Heart left ventricle (tissue), 16 donors: ENCODE measurements at regions not wholly inside any gene's neighbourhood (a gene's known extent, or its start where the extent isn't known, plus 50 kb on each side); places are given as distances from the start of the nearest gene placed in this dataset.

ENCODE experiments used
- ATAC-seq, 4 donors: fragments of 200-7000 bp; cut with Tn5 transposase; one replicate each; pipeline ENCODE4 v1.9.1; 2020 to 2022; ENCODE audit warnings: moderate library complexity in 4 of 4, mild to moderate bottlenecking in 3 of 4, moderate number of reproducible peaks in 1 of 4
- DNase-seq, 5 donors: peaks; one replicate each; pipeline ENCODE4 v3.0.0-alpha.2; 2020
- H3K27ac ChIP-seq, 12 donors: fragments of 200-600 bp; sonication (generic) in 4 of 12; one replicate each; pipeline versions ENCODE4 v1.5.0 to v1.8.0; 2016 to 2022; ENCODE audit warnings: mild to moderate bottlenecking in 2 of 12
- H3K27me3 ChIP-seq, 9 donors: fragments of 200-600 bp; sonication (generic) in 2 of 9; one replicate each; pipeline versions ENCODE4 v1.5.1 to v1.8.0; 2016 to 2022; ENCODE audit warnings: mild to moderate bottlenecking in 3 of 9
- H3K36me3 ChIP-seq, 9 donors: fragments of 200-600 bp; sonication (generic) in 2 of 9; one replicate each; pipeline versions ENCODE4 v1.5.0 to v1.8.0; 2018 to 2022; ENCODE audit warnings: mild to moderate bottlenecking in 2 of 9
- H3K4me1 ChIP-seq, 12 donors: fragments of 200-600 bp; sonication (generic) in 4 of 12; one replicate each; pipeline versions ENCODE4 v1.5.0 to v1.8.0; 2016 to 2022; ENCODE audit warnings: mild to moderate bottlenecking in 3 of 12
- H3K4me3 ChIP-seq, 12 donors: fragments of 200-600 bp; sonication (generic) in 4 of 12; one replicate each; pipeline versions ENCODE4 v1.5.0 to v1.8.0; 2017 to 2022; ENCODE audit warnings: mild to moderate bottlenecking in 9 of 12, moderate library complexity in 4 of 12
- H3K9me3 ChIP-seq, 12 donors: fragments of 200-600 bp; sonication (generic) in 4 of 12; one replicate each; pipeline versions ENCODE4 v1.5.0 to v1.8.0; 2016 to 2022; ENCODE audit warnings: mild to moderate bottlenecking in 1 of 12
- POLR2A ChIP-seq, 2 donors: fragments of 450-650 bp; IDR thresholded peaks; one replicate each; pipeline ENCODE4 v1.6.1; 2017; ENCODE audit warnings: antibody characterized with exemption in 2 of 2, mild to moderate bottlenecking in 2 of 2, moderate library complexity in 2 of 2
- WGBS, 4 donors: extraction: QIAGEN DNeasy Blood & Tissue Kit in 2 of 4; methylation state at CpG; one replicate each; pipeline versions ENCODE4 v1.1.5 to v1.1.7; 2013 to 2018; 5-methylcytosine and 5-hydroxymethylcytosine counted together
- intact Hi-C, 10 donors: fragments of 100-400 bp; cut with DNase I; formaldehyde crosslinking; loops; one replicate each; pipeline versions ENCODE4 v1.11.1 to v1.14.2; 2022
- TF ChIP-seq, protein P1 (sequence below), 12 donors: fragments of 200-600 bp; sonication (generic) in 4 of 12; IDR thresholded peaks; one replicate each; pipeline versions ENCODE4 v1.5.0 to v1.8.0; 2018 to 2022; ENCODE audit warnings: antibody characterized with exemption in 12 of 12, mild to moderate bottlenecking in 5 of 12
- donor health status: ischemic (EF 13 %, LVEDD 7.1; RV severe dilation, severe dysfunction).
- donor health status: healthy with polysubstance abuse.
- donor health status: DM: no; HTN: yes; CAD: no.
- donor health status: DM: no; HTN: no; CAD: no.
- donor health status: ischemic (EF 25% LVEDD 6.9; RV normal size, moderate dysfunction).
- donor health status: ischemic (EF 25% LVEDD 5.7; RV mildly dilated, moderate dysfunction).
- donor health status: healthy.
- donor health status: DM: yes; HTN: yes; CAD: no.
- donor health status: ischemic (EF 35%, LVEDD 5.7; RV mildly dilated, moderate dysfunction).
- donor health status: nonischemic (EF 11% LVEDD 7.7; RV severe dilation, severe dysfunction).
- donor health status: DM: yes; HTN: yes; CAD: no.
- donor health status: PGD.
- donor health status: ischemic (EF 29% LVEDD 5.4; RV normal size, mild dysfunction).
- donor health status: nonischemic (EF 23%, LVEDD 6.1; RV moderate dilation, normal function).

DNA sequence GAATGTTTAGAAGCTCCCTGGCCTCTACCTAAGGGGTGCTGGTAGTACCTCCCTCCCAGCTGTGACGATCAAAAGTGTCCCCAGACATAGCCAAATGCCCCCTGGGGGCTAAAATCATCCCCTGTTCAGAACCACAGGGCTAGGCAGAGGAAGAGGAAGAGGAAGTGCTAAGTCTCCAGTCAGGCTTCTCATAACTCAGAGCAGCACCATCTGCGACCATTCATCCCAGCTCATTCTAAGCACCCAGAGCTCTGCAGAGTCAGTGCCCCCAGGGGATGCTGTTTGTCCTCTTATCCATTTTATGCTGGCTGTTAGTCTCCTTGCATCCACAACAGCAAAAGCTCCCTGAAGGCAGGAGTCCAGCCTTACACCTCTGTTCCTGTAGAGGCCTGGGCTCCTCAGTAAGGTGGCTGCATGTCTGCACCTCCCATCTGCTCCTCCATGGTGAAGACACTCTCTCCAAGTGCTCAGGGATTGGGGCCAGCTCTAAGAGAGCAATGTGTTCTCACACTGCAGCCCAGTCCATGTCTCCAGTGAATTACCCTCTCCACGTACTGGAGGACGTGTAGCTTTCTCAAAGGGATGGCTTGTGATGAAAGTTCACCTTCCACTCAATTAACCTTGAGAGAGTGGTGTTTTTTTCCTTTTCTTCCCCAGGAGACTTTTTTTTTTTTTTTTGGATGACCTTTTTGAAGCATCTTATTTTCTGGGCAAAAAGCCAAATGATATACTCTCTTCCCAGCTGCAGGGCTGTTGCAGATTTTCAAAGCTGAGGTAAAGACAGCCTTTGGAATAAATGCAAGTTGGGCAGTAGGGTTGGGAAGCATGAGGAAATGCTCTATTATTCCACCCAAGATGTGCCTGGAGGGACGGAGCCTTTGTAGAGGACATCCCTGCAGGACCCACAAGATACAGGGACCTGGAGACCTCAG, 158.9 kb upstream of the SLC14A2 start:
- 39 to 55% (median 44%) methylated on average over 5 of the region's 5 CpGs for WGBS, 4 donors
- H3K4me3 ChIP-seq: no peak overlapping the region
- H3K27ac ChIP-seq: peak overlapping the region in 1 of 12 donors; percentile 43
- peak in 3 of 5 donors; percentile 18 to 67 (median 55) for DNase-seq
- no peaks in the 10 kb centered on the region for H3K27me3 ChIP-seq
- H3K36me3 ChIP-seq: no peaks in the 10 kb centered on the region
- intact Hi-C loops: no loop called here
- TF ChIP-seq, protein P1, sequence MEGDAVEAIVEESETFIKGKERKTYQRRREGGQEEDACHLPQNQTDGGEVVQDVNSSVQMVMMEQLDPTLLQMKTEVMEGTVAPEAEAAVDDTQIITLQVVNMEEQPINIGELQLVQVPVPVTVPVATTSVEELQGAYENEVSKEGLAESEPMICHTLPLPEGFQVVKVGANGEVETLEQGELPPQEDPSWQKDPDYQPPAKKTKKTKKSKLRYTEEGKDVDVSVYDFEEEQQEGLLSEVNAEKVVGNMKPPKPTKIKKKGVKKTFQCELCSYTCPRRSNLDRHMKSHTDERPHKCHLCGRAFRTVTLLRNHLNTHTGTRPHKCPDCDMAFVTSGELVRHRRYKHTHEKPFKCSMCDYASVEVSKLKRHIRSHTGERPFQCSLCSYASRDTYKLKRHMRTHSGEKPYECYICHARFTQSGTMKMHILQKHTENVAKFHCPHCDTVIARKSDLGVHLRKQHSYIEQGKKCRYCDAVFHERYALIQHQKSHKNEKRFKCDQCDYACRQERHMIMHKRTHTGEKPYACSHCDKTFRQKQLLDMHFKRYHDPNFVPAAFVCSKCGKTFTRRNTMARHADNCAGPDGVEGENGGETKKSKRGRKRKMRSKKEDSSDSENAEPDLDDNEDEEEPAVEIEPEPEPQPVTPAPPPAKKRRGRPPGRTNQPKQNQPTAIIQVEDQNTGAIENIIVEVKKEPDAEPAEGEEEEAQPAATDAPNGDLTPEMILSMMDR (IDR thresholded peaks at IDR 0.05): no peak
- no peak for TF ChIP-seq POLR2A (IDR thresholded peaks at IDR 0.05)
- H3K4me1 ChIP-seq: peaks cover 0 to 9% (median 0%) of the 10 kb centered on the region in 12 donors
- ATAC-seq: peak; percentile 51 to 81 (median 62)
- no peaks in the 10 kb centered on the region for H3K9me3 ChIP-seq

DNA sequence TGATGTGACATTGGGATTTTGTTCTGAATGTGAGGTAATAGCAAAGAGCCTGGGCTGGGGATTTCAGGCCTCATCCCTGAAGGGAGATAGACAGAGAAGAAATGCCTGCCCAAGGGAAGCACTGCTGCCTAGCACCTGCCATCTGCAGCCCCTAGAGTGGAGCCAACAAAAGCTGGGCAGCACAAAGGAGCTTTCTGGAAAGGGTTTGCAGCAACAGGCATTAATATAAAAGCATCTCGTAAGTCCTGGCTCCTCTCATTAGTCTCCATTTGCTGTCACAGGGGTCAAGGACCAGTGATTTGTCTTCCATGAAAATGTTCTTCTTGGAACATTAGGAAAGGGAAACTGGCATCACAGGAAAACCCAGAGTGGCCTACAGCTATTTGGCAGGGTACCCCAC, 157.2 kb upstream of the SLC14A2 start:
- TF ChIP-seq POLR2A (IDR thresholded peaks at IDR 0.05): no peak
- TF ChIP-seq, protein P1 (IDR thresholded peaks at IDR 0.05): no peak
- no peak for ATAC-seq
- intact Hi-C loops: no loop called here

DNA sequence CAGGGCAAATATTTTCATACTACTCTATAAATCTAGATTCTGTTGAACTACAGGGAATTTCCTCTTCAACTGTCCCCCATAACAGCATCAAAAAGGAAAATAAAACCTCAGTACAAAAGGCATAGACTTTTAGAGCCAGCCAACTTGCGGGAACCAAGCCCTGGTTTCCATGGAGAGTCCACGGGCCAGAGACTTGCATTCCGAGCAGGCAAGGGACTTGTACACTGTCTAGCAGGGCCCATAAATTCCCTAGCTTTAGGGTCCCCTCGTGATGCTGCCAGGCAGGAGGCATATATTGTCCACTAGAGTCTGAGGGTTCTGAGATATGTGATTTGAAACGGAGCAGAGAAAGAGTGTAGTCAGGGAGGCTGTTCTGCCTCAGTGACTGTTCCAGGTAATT, 153.1 kb upstream of the SLC14A2 start:
- WGBS, 4 donors: 82 to 88% (median 85%) methylated on average over 5 of the region's 5 CpGs
- ATAC-seq: no peak
- TF ChIP-seq POLR2A (IDR thresholded peaks at IDR 0.05): no peak
- TF ChIP-seq, protein P1 (IDR thresholded peaks at IDR 0.05): no peak

More for the DNA sequence above, 157.2 kb upstream of the SLC14A2 start:
- 77 to 100% (median 90%) methylated on average over 1 of the region's 1 CpG for WGBS, 4 donors
- Histone ChIP-seq H3K4me3 (no peak overlapping the region), H3K27ac (no peak overlapping the region), H3K36me3 (no peaks in the 10 kb centered on the region), H3K9me3 (no peaks in the 10 kb centered on the region), H3K4me1 (peaks cover 0 to 9% (median 0%) of the 10 kb centered on the region in 12 donors), H3K27me3 (no peaks in the 10 kb centered on the region)
- DNase-seq: no peak

DNA sequence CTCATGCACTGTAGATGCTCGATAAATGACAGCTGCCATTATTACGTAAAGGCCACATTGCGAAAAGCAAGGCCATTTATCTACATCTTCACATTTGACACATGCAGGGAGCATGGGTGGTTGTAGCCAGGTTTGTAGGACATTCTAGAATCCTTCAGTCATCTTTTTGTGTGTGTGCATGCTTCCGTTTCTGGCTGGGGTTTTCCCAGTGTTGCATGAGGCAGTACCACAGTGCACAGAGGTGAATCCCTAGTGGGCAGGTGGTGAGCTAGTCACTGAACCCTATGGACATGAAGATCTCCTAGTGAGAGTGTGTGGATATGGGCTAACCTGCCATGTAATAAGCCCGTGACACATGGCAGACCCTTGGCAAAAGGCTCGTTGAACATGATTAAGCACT, 151.8 kb upstream of the SLC14A2 start:
- 85 to 96% (median 89%) methylated on average over 6 of the region's 6 CpGs for WGBS, 4 donors
- intact Hi-C loops: no loop called here
- no peaks in the 10 kb centered on the region for H3K9me3 ChIP-seq

More for the DNA sequence above, 153.1 kb upstream of the SLC14A2 start:
- no peak for DNase-seq
- intact Hi-C loops: no loop called here
- no peak overlapping the region for H3K27ac ChIP-seq
- no peaks in the 10 kb centered on the region for H3K36me3 ChIP-seq
- no peaks in the 10 kb centered on the region for H3K9me3 ChIP-seq
- no peak overlapping the region for H3K4me3 ChIP-seq
- H3K27me3 ChIP-seq: no peaks in the 10 kb centered on the region
- no peaks in the 10 kb centered on the region for H3K4me1 ChIP-seq

More for the DNA sequence above, 151.8 kb upstream of the SLC14A2 start:
- peaks cover 0 to 9% (median 0%) of the 10 kb centered on the region in 12 donors for H3K4me1 ChIP-seq
- no peak overlapping the region for H3K4me3 ChIP-seq
- no peak for ATAC-seq
- TF ChIP-seq, protein P1 (IDR thresholded peaks at IDR 0.05): no peak
- TF ChIP-seq POLR2A (IDR thresholded peaks at IDR 0.05): no peak
- no peak overlapping the region for H3K27ac ChIP-seq
- H3K36me3 ChIP-seq: no peaks in the 10 kb centered on the region
- no peaks in the 10 kb centered on the region for H3K27me3 ChIP-seq
- no peak for DNase-seq
